MM.1S (cell line): ENCODE measurements at regions not wholly inside any gene's neighbourhood (a gene's known extent, or its start where the extent isn't known, plus 50 kb on each side); places are given as distances from the start of the nearest gene placed in this dataset.

ENCODE experiments used
- CTCF ChIP-seq: fragments of 300-600 bp; sonication (generic); IDR thresholded peaks from 2 replicates; pipeline ENCODE4 v1.5.1; 2016; ENCODE audit warnings: antibody characterized with exemption, low read length, mixed read lengths
- EZH2 ChIP-seq: fragments of 300-600 bp; sonication (generic); optimal IDR thresholded peaks from 2 replicates; pipeline ENCODE3; 2017; ENCODE audit warnings: low read depth, mild to moderate bottlenecking, antibody characterized with exemption, low read length, mixed read lengths
- EZH2phosphoT487 ChIP-seq: fragments of 300-600 bp; sonication (generic); IDR thresholded peaks from 2 replicates; pipeline ENCODE4 v1.6.1; 2018; ENCODE audit warnings: antibody characterized with exemption, low read length

DNA sequence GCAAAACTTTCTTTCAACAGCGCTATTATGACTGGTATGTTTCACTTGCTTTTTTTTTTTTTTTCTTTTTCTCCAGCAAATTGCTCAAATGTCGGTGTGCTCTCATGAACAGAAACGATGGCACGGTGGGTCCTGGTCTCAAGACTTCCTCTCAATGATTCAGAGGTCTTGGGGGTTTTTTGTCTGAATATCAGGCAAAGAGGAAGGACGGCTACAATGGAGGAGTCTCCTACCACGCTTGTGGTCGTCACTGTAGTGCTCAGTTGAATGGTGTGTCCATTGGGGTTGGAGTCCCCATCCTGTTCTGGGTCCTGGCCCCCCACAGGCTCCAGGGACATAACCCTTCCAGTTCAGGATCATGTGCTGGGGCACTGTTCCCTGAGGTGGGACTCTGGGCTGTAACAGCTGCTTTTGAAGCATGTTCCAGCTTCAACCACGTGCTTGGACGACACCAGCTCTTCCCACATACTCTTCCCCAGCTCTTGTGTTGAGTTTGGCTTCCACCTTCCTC is 266.7 kb upstream of the KLF6 start:
- TF ChIP-seq CTCF = no peak
- TF ChIP-seq EZH2phosphoT487 = no peak
- no peak for TF ChIP-seq EZH2
